Nephron (organoid): ENCODE measurements at regions not wholly inside any gene's neighbourhood (a gene's known extent, or its start where the extent isn't known, plus 50 kb on each side); places are given as distances from the start of the nearest gene placed in this dataset.

Experiments
- H3K27ac Mint-ChIP-seq, 3 experiments: 2 replicates each; pipeline ENCODE4 v1.8.0; 2020; ENCODE audit warnings: mixed read lengths in 3 of 3, mild to moderate bottlenecking in 2 of 3, moderate library complexity in 1 of 3
- H3K27me3 Mint-ChIP-seq: 2 replicates; pipeline ENCODE4 v1.8.0; 2021; ENCODE audit warnings: low read depth, mild to moderate bottlenecking, moderate library complexity, mixed read lengths
- H3K36me3 Mint-ChIP-seq: 2 replicates; pipeline ENCODE4 v1.8.0; 2020; ENCODE audit warnings: low read depth, mixed read lengths
- H3K4me1 Mint-ChIP-seq: 2 replicates; pipeline ENCODE4 v1.8.0; 2020; ENCODE audit warnings: mixed read lengths
- H3K4me3 Mint-ChIP-seq, 3 experiments: 2 replicates each; pipeline ENCODE4 v1.8.0; 2020; ENCODE audit warnings: mild to moderate bottlenecking in 3 of 3, mixed read lengths in 3 of 3, moderate library complexity in 2 of 3
- H3K9me3 Mint-ChIP-seq: 2 replicates; pipeline ENCODE4 v1.8.0; 2020; ENCODE audit warnings: mixed read lengths
- CTCF ChIP-seq, 3 experiments: fragments of 200-600 bp; sonication (generic); IDR thresholded peaks; one replicate each; pipeline ENCODE4 v1.5.0; 2021; ENCODE audit warnings: antibody characterized with exemption in 3 of 3; ENCODE audit not compliant: unreplicated experiment in 3 of 3

- Mint-ChIP-seq H3K4me1 (peaks cover under 1% of the 10 kb centered on the region), H3K27ac (no peak overlapping the region), H3K27me3 (no peaks in the 10 kb centered on the region), H3K9me3 (no peaks in the 10 kb centered on the region), H3K36me3 (no peaks in the 10 kb centered on the region), H3K4me3 (no peak overlapping the region)
- TF ChIP-seq CTCF (IDR thresholded peaks at IDR 0.05; ENCODE audit: unreplicated experiment in 3 of 3), result no peak
Observed at GRCh38 chr2:75764611-75765010, 53.9 kb upstream of the GCFC2 start.
